GM23248 (cell line): ENCODE measurements at regions not wholly inside any gene's neighbourhood (a gene's known extent, or its start where the extent isn't known, plus 50 kb on each side); places are given as distances from the start of the nearest gene placed in this dataset.

ENCODE experiments used
- EZH2 ChIP-seq: fragments of 200-600 bp; sonication (generic); IDR thresholded peaks from 2 replicates; pipeline ENCODE4 v1.6.1; 2018; ENCODE audit warnings: antibody characterized with exemption, mild to moderate bottlenecking; ENCODE audit not compliant: insufficient read depth, poor library complexity, severe bottlenecking
- EZH2phosphoT487 ChIP-seq: fragments of 200-600 bp; sonication (generic); IDR thresholded peaks from 2 replicates; pipeline ENCODE4 v1.6.1; 2018; ENCODE audit warnings: antibody characterized with exemption, moderate library complexity, mild to moderate bottlenecking, low read depth; ENCODE audit not compliant: insufficient read depth

DNA sequence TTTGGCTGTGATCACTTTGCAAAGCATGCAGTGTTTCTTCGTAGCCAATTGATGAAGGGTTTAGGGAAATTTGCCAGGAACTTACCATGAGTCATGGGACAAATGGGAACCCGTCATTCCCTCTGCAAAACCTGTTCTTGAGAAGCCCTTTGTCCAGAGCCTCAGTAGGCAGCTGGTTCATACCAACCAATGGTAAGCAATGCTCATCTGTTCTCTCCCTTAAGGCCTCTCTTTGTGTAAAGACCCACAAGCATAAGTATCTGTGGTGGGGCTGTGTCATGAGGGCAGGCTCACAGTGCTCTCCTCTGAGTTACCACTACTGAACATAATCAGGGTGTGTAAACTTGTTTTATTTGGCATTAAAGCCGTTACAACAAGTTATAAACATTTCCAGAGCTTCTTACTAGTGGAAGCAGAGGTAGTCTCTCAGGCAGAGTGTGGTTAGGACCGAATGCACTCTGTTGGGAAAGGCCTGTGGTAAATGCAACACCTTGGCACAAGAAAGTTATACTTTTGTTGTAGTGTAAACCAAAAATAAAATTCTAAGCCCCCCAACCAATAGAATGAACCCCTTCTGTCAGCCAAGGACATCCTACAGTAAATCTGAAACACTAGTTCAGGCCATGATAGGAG lies 119.8 kb downstream of the SINHCAF start:
- TF ChIP-seq EZH2 (no peak), EZH2phosphoT487 (no peak)
